Mammary epithelial cell (primary cell): ENCODE measurements at regions not wholly inside any gene's neighbourhood (a gene's known extent, or its start where the extent isn't known, plus 50 kb on each side); places are given as distances from the start of the nearest gene placed in this dataset.

ENCODE experiments used
- CTCF ChIP-seq, 2 donors: IDR thresholded peaks in 1 of 2; conservative IDR thresholded peaks in 1 of 2; 2 replicates each; pipeline ENCODE4 v1.5.1; 2011 to 2012; ENCODE audit warnings: inconsistent platforms in 2 of 2, low read length in 2 of 2, mild to moderate bottlenecking in 2 of 2, control low read depth in 1 of 2, low read depth in 1 of 2; ENCODE audit not compliant: insufficient read depth in 1 of 2; ENCODE audit errors: extremely low read depth in 1 of 2
- EZH2 ChIP-seq: IDR thresholded peaks from 2 replicates; pipeline ENCODE4 v1.6.1; 2012; ENCODE audit warnings: low read length, inconsistent platforms, borderline replicate concordance

GRCh38 chr4:72931346-72931745 is 138.2 kb downstream of the COX18 start:
- TF ChIP-seq CTCF (conservative IDR thresholded peaks at IDR 0.05 in 1 of 2, IDR thresholded peaks at IDR 0.05 in 1 of 2; ENCODE audit: extremely low read depth in 1 of 2, insufficient read depth in 1 of 2, low read depth in 1 of 2, low read length in 2 of 2) (no peak), EZH2 (no peak)
